H1 (cell line): ENCODE measurements at regions not wholly inside any gene's neighbourhood (a gene's known extent, or its start where the extent isn't known, plus 50 kb on each side); places are given as distances from the start of the nearest gene placed in this dataset.

Experiments used
- CTCF ChIA-PET: fragments of 300-600 bp; sonication (Branson Sonifier 250); formaldehyde crosslinking; loops from one replicate; lab custom pipeline; 2021; ENCODE audit not compliant: partially characterized antibody; lab: Charles Lee
- POLR2A ChIA-PET: fragments of 300-600 bp; sonication (Branson Sonifier 250); formaldehyde crosslinking; loops from one replicate; lab custom pipeline; 2021; ENCODE audit warnings: inconsistent platforms; ENCODE audit not compliant: partially characterized antibody; lab: Charles Lee
- DNase-seq, 2 experiments: peaks; one replicate each; pipeline versions ENCODE4 v3.0.0 to v3.0.0-alpha.2; 2010 to 2022; ENCODE audit warnings: low spot score in 2 of 2, low read depth in 1 of 2, mixed read lengths in 1 of 2
- FAIRE-seq: peaks from 2 replicates; lab custom pipeline; 2011; peaks lifted over from hg19 to GRCh38; lab: Jason Lieb, UNC
- H2AFZ ChIP-seq: 2 replicates; pipeline ENCODE4 v1.8.1; 2012; ENCODE audit warnings: low read length, inconsistent platforms
- H2AK5ac ChIP-seq: 2 replicates; pipeline ENCODE4 v1.6.1; 2013; ENCODE audit warnings: low read depth, low read length
- H2BK120ac ChIP-seq: replicated peaks from 2 replicates; pipeline ENCODE3; 2013; ENCODE audit warnings: low read depth, low read length, inconsistent platforms
- H2BK12ac ChIP-seq: 2 replicates; pipeline ENCODE4 v1.6.1; 2013; ENCODE audit warnings: low read depth, low read length
- H2BK15ac ChIP-seq: 2 replicates; pipeline ENCODE4 v1.6.1; 2013; ENCODE audit warnings: low read length
- H2BK20ac ChIP-seq: 2 replicates; pipeline ENCODE4 v1.6.1; 2013; ENCODE audit warnings: low read length
- H2BK5ac ChIP-seq: 2 replicates; pipeline ENCODE4 v1.6.1; 2013; ENCODE audit warnings: low read depth, low read length
- H3K14ac ChIP-seq: 2 replicates; pipeline ENCODE4 v1.6.1; 2013; ENCODE audit warnings: inconsistent platforms; ENCODE audit not compliant: insufficient read length
- H3K18ac ChIP-seq: 2 replicates; pipeline ENCODE4 v1.6.1; 2013; ENCODE audit warnings: low read length; ENCODE audit errors: extremely low read depth
- H3K23ac ChIP-seq: 2 replicates; pipeline ENCODE4 v1.6.1; 2013; ENCODE audit warnings: inconsistent platforms; ENCODE audit not compliant: insufficient read length
- H3K23me2 ChIP-seq: 2 replicates; pipeline ENCODE4 v1.6.1; 2013; ENCODE audit warnings: low read depth, low read length
- H3K27ac ChIP-seq: 2 replicates; pipeline ENCODE4 v1.6.1; 2011; ENCODE audit warnings: low read depth, low read length, inconsistent platforms
- H3K27me3 ChIP-seq, 4 experiments: replicated peaks in 1 of 4; 1 replicate in 1 of 4; 2 replicates in 3 of 4; pipeline versions ENCODE4 v1.6.1 to v1.8.1; 2011 to 2013; ENCODE audit warnings: low read length in 3 of 4, mild to moderate bottlenecking in 3 of 4, inconsistent platforms in 2 of 4, mixed read lengths in 2 of 4, moderate library complexity in 1 of 4; ENCODE audit not compliant: control insufficient read depth in 3 of 4, insufficient read depth in 3 of 4; ENCODE audit errors: extremely low read depth in 1 of 4
- H3K36me3 ChIP-seq, 4 experiments: 2 replicates each; pipeline versions ENCODE4 v1.6.1 to v1.8.1; 2011 to 2013; ENCODE audit warnings: mild to moderate bottlenecking in 4 of 4, low read length in 3 of 4, moderate library complexity in 2 of 4, control low read depth in 1 of 4, inconsistent platforms in 1 of 4; ENCODE audit not compliant: insufficient read depth in 4 of 4, control insufficient read depth in 2 of 4
- H3K4ac ChIP-seq: replicated peaks from 2 replicates; pipeline ENCODE3; 2013; ENCODE audit warnings: low read length, low read depth, mixed read lengths, inconsistent platforms; ENCODE audit not compliant: insufficient read length
- H3K4me1 ChIP-seq, 4 experiments: replicated peaks in 1 of 4; 1 replicate in 1 of 4; 2 replicates in 3 of 4; pipeline versions ENCODE4 v1.6.1 to v1.8.1; 2011 to 2013; ENCODE audit warnings: low read length in 3 of 4, inconsistent platforms in 2 of 4, mixed read lengths in 1 of 4; ENCODE audit not compliant: insufficient read depth in 4 of 4, control insufficient read depth in 3 of 4
- H3K4me2 ChIP-seq, 2 experiments: 2 replicates each; pipeline versions ENCODE4 v1.6.1 to v1.8.1; 2011 to 2013; ENCODE audit warnings: low read depth in 2 of 2, low read length in 2 of 2, control low read depth in 1 of 2, inconsistent platforms in 1 of 2, mild to moderate bottlenecking in 1 of 2; ENCODE audit not compliant: insufficient read depth in 1 of 2
- H3K4me3 ChIP-seq, 4 experiments: fragments of 200-600, 300-600 bp in 1 of 4; sonication (generic), shearing (Covaris generic), sonication (Bioruptor Twin) in 1 of 4; 2 replicates each; pipeline versions ENCODE4 v1.5.1 to v1.8.1; 2011 to 2016; ENCODE audit warnings: low read length in 4 of 4, low read depth in 3 of 4, control low read depth in 2 of 4, inconsistent platforms in 2 of 4, mild to moderate bottlenecking in 2 of 4, mixed read lengths in 1 of 4, moderate library complexity in 1 of 4; ENCODE audit not compliant: insufficient read depth in 2 of 4; ENCODE audit errors: extremely low read depth in 1 of 4
- H3K56ac ChIP-seq: replicated peaks from 2 replicates; pipeline ENCODE3; 2013; ENCODE audit warnings: low read depth, mild to moderate bottlenecking, mixed read lengths, low read length, inconsistent platforms; ENCODE audit not compliant: insufficient read length
- H3K79me1 ChIP-seq: 2 replicates; pipeline ENCODE4 v1.6.1; 2013; ENCODE audit warnings: low read depth, low read length, control low read depth
- H3K79me2 ChIP-seq, 2 experiments: 2 replicates each; pipeline versions ENCODE4 v1.6.1 to v1.8.1; 2012 to 2013; ENCODE audit warnings: low read length in 2 of 2, mild to moderate bottlenecking in 2 of 2, inconsistent platforms in 1 of 2; ENCODE audit not compliant: insufficient read depth in 2 of 2, control insufficient read depth in 1 of 2
- H3K9ac ChIP-seq, 4 experiments: replicated peaks in 1 of 4; 1 replicate in 1 of 4; 2 replicates in 3 of 4; pipeline versions ENCODE4 v1.6.1 to v1.8.1; 2011 to 2013; ENCODE audit warnings: low read depth in 3 of 4, low read length in 3 of 4, control low read depth in 2 of 4, mild to moderate bottlenecking in 2 of 4, moderate library complexity in 2 of 4, inconsistent platforms in 1 of 4; ENCODE audit errors: extremely low read depth in 1 of 4
- H3K9me3 ChIP-seq, 2 experiments: 2 replicates each; pipeline versions ENCODE4 v1.6.1 to v1.8.1; 2012 to 2013; ENCODE audit warnings: mild to moderate bottlenecking in 2 of 2, moderate library complexity in 2 of 2, control low read depth in 1 of 2, inconsistent platforms in 1 of 2, low read depth in 1 of 2, low read length in 1 of 2, mixed read lengths in 1 of 2; ENCODE audit not compliant: insufficient read depth in 2 of 2
- H4K20me1 ChIP-seq, 2 experiments: replicated peaks in 1 of 2; 2 replicates each; pipeline versions ENCODE3 to v1.8.1; 2011 to 2013; ENCODE audit warnings: inconsistent platforms in 2 of 2, low read length in 2 of 2, mild to moderate bottlenecking in 1 of 2; ENCODE audit not compliant: insufficient read depth in 2 of 2, control insufficient read depth in 1 of 2
- H4K5ac ChIP-seq: 2 replicates; pipeline ENCODE4 v1.6.1; 2013; ENCODE audit warnings: low read length, low read depth, mixed read lengths, inconsistent platforms; ENCODE audit not compliant: insufficient read length
- H4K8ac ChIP-seq: 2 replicates; pipeline ENCODE4 v1.8.0; 2013; ENCODE audit warnings: mild to moderate bottlenecking, moderate library complexity, low read length, inconsistent platforms; ENCODE audit not compliant: insufficient read depth; ENCODE audit errors: extremely low read depth
- H4K91ac ChIP-seq: replicated peaks from 2 replicates; pipeline ENCODE3; 2013; ENCODE audit warnings: low read length, mixed read lengths, inconsistent platforms; ENCODE audit not compliant: insufficient read length
- BRCA1 ChIP-seq: IDR thresholded peaks from 2 replicates; pipeline ENCODE4 v1.6.1; 2012; ENCODE audit warnings: low read depth, low read length, improper control_type of control experiment
- CEBPB ChIP-seq: IDR thresholded peaks from 2 replicates; pipeline ENCODE4 v1.6.1; 2012; ENCODE audit warnings: low read depth, low read length
- CREB1 ChIP-seq: IDR thresholded peaks from 2 replicates; pipeline ENCODE4 v1.6.1; 2012; ENCODE audit warnings: inconsistent platforms
- EGR1 ChIP-seq: IDR thresholded peaks from 2 replicates; pipeline ENCODE4 v1.6.1; 2011; ENCODE audit warnings: low read depth, low read length, borderline replicate concordance
- JUN ChIP-seq: IDR thresholded peaks from 2 replicates; pipeline ENCODE4 v1.6.1; 2011; ENCODE audit warnings: low read depth, mild to moderate bottlenecking, improper control_type of control experiment, low read length
- POU5F1 ChIP-seq: IDR thresholded peaks from 2 replicates; pipeline ENCODE4 v1.6.1; 2011; ENCODE audit warnings: low read depth, mild to moderate bottlenecking, low read length, moderate library complexity
- SP2 ChIP-seq: IDR thresholded peaks from 2 replicates; pipeline ENCODE4 v1.6.1; 2012; ENCODE audit warnings: mild to moderate bottlenecking, low read length, inconsistent platforms
- SP4 ChIP-seq: IDR thresholded peaks from 2 replicates; pipeline ENCODE4 v1.6.1; 2012; ENCODE audit warnings: low read length, inconsistent platforms
- TAF1 ChIP-seq: IDR thresholded peaks from 2 replicates; pipeline ENCODE4 v1.6.1; 2011; ENCODE audit warnings: mild to moderate bottlenecking, low read depth, low read length
- TCF12 ChIP-seq: IDR thresholded peaks from 2 replicates; pipeline ENCODE4 v1.6.1; 2011; ENCODE audit warnings: low read depth, mild to moderate bottlenecking, low read length
- WGBS, 2 experiments: shearing (Covaris generic) in 1 of 2; methylation state at CpG; one replicate each; pipeline versions ENCODE4 v1.1.6 to v1.1.7; 2013 to 2015; ENCODE audit warnings: low lambda C conversion rate in 2 of 2, mixed read lengths in 2 of 2, inconsistent platforms in 1 of 2, low coverage in 1 of 2, missing lambda C conversion rate in 1 of 2; ENCODE audit not compliant: insufficient replicate concordance in 2 of 2, insufficient coverage in 1 of 2, insufficient read length in 1 of 2; ENCODE audit errors: extremely low coverage in 1 of 2, missing lambda C conversion rate in 1 of 2; 5-methylcytosine and 5-hydroxymethylcytosine counted together
- TF ChIP-seq, protein P1 (sequence below): IDR thresholded peaks from 2 replicates; pipeline ENCODE4 v1.6.1; 2011; ENCODE audit warnings: low read depth, mild to moderate bottlenecking, low read length; ENCODE audit not compliant: insufficient read depth

DNA sequence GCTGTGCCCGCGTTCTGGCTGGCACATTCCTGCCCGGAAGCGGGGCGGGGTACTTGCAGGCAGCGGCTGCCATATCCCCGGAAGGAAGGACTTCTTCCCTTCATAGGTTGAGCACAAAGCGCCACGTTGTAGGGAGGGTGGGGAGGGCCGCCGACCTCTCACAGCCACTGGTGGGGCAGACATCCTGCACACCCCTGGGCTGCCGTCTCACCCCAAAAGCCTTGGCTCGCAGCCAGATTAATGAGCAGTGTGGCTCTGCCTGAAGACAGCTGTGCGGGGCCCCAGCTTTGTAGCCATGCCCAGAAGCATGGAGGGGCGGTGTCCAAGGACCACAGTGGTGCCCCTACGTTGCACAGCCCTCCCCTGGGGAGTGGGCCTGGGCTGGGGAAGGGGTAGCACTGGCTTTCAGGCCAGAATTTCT, 54.3 kb upstream of the DPYSL4 start:
- Histone ChIP-seq H3K27ac (no peak overlapping the region), H4K91ac (no peak overlapping the region), H3K18ac (no peak overlapping the region), H2BK12ac (no peak overlapping the region), H3K79me2 (no peaks in the 10 kb centered on the region), H2BK5ac (no peak overlapping the region), H3K4ac (no peak overlapping the region), H4K8ac (no peak overlapping the region), H3K56ac (no peak overlapping the region), H3K23me2 (no peaks in the 10 kb centered on the region), H3K23ac (no peak overlapping the region), H3K4me2 (no peak overlapping the region), H2AK5ac (no peak overlapping the region), H3K9ac (no peak overlapping the region), H3K14ac (no peak overlapping the region), H2BK15ac (no peak overlapping the region), H4K20me1 (peaks cover 0 to 2% of the 10 kb centered on the region in 2 experiments), H2BK20ac (no peak overlapping the region), H2AFZ (no peak overlapping the region), H3K4me1 (peaks cover 0 to 3% (median 0%) of the 10 kb centered on the region in 4 experiments; a peak in 1 of 7 replicates), H3K9me3 (no peaks in the 10 kb centered on the region), H4K5ac (no peak overlapping the region), H3K79me1 (no peaks in the 10 kb centered on the region), H3K36me3 (no peaks in the 10 kb centered on the region), H3K27me3 (no peaks in the 10 kb centered on the region; a peak in 1 of 7 replicates), H3K4me3 (no peak overlapping the region), H2BK120ac (no peak overlapping the region)
- DNase-seq (no peak), FAIRE-seq (no peak)
- ChIA-PET CTCF (interaction anchor here (1.4 to 6.7 kb wide), 2 partner anchors 12 to 110 kb away, joined by 3 to 59 read pairs; no protein-coding TSS in a partner anchor), POLR2A (no interaction called here)
- WGBS, 2 experiments, result 92% methylated on average over 15 of the region's 16 CpGs; no CpG with 5 or more reads in 1 of the 2 experiments
- TF ChIP-seq EGR1 (no peak), TAF1 (no peak), CREB1 (no peak), SP2 (no peak), SP4 (no peak), CEBPB (no peak), JUN (no peak), BRCA1 (no peak), POU5F1 (no peak), TCF12 (no peak)
- TF ChIP-seq, protein P1, sequence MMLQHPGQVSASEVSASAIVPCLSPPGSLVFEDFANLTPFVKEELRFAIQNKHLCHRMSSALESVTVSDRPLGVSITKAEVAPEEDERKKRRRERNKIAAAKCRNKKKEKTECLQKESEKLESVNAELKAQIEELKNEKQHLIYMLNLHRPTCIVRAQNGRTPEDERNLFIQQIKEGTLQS, result no peak
